Duodenal mucosa (tissue), 2 donors: ENCODE measurements at regions not wholly inside any gene's neighbourhood (a gene's known extent, or its start where the extent isn't known, plus 50 kb on each side); places are given as distances from the start of the nearest gene placed in this dataset.
"Not testable (repeated sequence)": the region's sequence is repeated elsewhere in the genome, so short reads cannot be mapped to it uniquely, and the experiment has no call there.

Source experiments
- H3K27ac ChIP-seq: one replicate; pipeline ENCODE4 v1.7.0; 2013; ENCODE audit warnings: low read depth, low read length
- H3K27me3 ChIP-seq, 2 donors: one replicate each; pipeline ENCODE4 v1.7.0; 2013; ENCODE audit warnings: low read length in 2 of 2, control low read depth in 1 of 2; ENCODE audit not compliant: insufficient read depth in 2 of 2, control insufficient read depth in 1 of 2
- H3K36me3 ChIP-seq, 2 donors: one replicate each; pipeline ENCODE4 v1.7.0; 2013; ENCODE audit warnings: low read length in 2 of 2, control low read depth in 1 of 2; ENCODE audit not compliant: insufficient read depth in 2 of 2, control insufficient read depth in 1 of 2
- H3K4me1 ChIP-seq, 2 donors: one replicate each; pipeline ENCODE4 v1.7.0; 2013; ENCODE audit warnings: low read length in 2 of 2, control low read depth in 1 of 2; ENCODE audit not compliant: insufficient read depth in 2 of 2, control insufficient read depth in 1 of 2
- H3K4me3 ChIP-seq, 2 donors: one replicate each; pipeline ENCODE4 v1.7.0; 2013; ENCODE audit warnings: low read length in 2 of 2, low read depth in 1 of 2
- H3K9ac ChIP-seq, 2 donors: one replicate each; pipeline ENCODE4 v1.7.0; 2013; ENCODE audit warnings: low read length in 2 of 2, low read depth in 1 of 2
- H3K9me3 ChIP-seq, 2 donors: one replicate each; pipeline ENCODE4 v1.7.0; 2013; ENCODE audit warnings: low read length in 2 of 2, control low read depth in 1 of 2; ENCODE audit not compliant: control insufficient read depth in 1 of 2

GRCh38 chr9:89859842-89860241 is 255.0 kb downstream of the GADD45G start:
- H3K9ac ChIP-seq, H3K36me3 ChIP-seq, H3K27me3 ChIP-seq, H3K4me3 ChIP-seq, H3K4me1 ChIP-seq, H3K9me3 ChIP-seq, H3K27ac ChIP-seq: not testable (repeated sequence)

DNA sequence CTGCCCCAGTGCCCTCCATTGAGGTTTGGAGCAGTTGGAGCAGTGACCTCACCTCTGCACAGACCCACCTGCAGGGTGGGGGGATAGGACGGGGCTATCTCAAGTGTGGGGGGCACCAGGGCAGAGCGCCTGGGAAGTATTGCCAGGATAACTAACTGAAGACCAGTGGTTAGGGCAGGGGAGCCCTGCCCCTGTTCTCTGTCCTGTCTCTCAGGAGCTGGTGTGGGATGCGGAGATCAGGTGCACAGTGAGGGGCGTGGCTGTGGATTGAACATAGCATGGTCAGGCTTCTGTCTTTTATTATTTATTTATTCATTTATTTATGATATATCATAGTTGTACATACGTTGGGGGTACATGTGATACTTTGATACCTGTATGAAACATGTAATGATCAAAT is 256.6 kb downstream of the GADD45G start:
- H3K9ac ChIP-seq, H3K4me1 ChIP-seq, H3K27me3 ChIP-seq, H3K36me3 ChIP-seq, H3K9me3 ChIP-seq, H3K4me3 ChIP-seq, H3K27ac ChIP-seq: not testable (repeated sequence)

GRCh38 chr9:89862316-89862715 is 257.5 kb downstream of the GADD45G start:
- H3K4me3 ChIP-seq, result no peak overlapping the region
- no peak overlapping the region for H3K9ac ChIP-seq
- H3K9me3 ChIP-seq, result no peaks in the 10 kb centered on the region
- no peak overlapping the region for H3K27ac ChIP-seq
- peaks cover 0 to 2% of the 10 kb centered on the region in 2 donors for H3K4me1 ChIP-seq
- H3K27me3 ChIP-seq, result no peaks in the 10 kb centered on the region
- H3K36me3 ChIP-seq, result no peaks in the 10 kb centered on the region

DNA sequence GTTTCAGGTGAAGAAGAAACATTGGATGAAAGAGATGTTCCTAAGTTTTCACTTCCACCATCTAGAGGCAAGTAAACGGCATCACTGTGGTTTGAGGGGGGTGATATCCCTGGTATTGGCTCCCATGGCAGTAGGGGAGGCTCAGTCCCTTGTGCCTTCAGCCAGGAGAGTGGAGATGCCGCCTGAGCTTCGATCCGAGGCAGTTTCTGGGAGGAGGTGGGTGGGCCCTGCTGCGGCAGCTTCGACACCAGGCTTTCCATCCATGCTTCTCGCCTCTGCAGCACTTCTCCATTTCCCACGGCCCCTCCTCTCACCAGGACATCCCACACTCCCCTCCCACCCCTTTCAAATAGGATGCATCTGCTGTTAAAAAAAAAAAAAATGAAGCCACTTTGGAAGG is 258.3 kb downstream of the GADD45G start:
- Histone ChIP-seq H3K4me1 (peaks cover 0 to 2% of the 10 kb centered on the region in 2 donors), H3K9ac (no peak overlapping the region), H3K27me3 (no peaks in the 10 kb centered on the region), H3K9me3 (no peaks in the 10 kb centered on the region), H3K27ac (no peak overlapping the region), H3K4me3 (no peak overlapping the region), H3K36me3 (no peaks in the 10 kb centered on the region)

DNA sequence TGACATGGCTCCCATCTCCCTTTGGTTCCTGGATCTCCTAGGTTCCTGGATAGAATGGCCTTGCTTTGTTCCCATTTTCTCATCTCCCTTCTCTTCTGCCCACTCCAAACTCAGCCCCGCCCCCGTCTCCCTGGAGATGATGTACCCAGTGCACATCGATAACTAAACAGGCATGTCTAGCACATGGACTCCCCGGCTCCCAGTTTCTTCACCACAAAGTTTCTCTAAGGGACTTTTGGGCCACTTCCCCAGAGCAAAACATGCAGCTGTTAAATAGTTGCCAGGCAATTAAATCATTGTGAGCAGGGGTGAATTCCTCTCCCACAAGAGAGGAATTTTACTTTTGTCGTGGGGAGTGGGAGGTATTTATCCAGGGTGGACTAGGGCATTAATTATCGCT is 259.0 kb downstream of the GADD45G start:
- Histone ChIP-seq H3K9me3 (no peaks in the 10 kb centered on the region), H3K9ac (no peak overlapping the region), H3K36me3 (no peaks in the 10 kb centered on the region), H3K4me3 (no peak overlapping the region), H3K4me1 (peaks cover 0 to 2% of the 10 kb centered on the region in 2 donors), H3K27me3 (no peaks in the 10 kb centered on the region), H3K27ac (no peak overlapping the region)

DNA sequence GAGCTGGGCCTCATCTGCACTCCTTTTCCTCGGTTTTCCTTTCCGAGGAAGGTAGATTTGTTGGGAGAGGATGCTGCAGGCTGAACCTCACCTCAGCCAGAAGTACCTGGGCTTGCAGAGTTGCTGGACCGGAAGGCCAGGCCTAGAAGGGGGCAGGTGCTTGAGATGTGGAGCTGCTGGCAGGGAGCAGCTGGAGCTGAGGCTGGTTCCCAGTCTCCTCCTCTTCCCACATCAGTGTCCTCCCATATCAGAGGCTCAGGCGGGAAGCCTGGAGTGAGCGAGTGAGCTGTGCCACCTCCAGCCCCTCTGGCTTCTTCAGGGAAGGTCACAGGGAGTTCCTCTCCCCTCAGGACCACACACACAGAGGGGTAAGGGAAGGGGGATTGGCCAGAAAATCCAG is 259.4 kb downstream of the GADD45G start:
- Histone ChIP-seq H3K4me3 (no peak overlapping the region), H3K36me3 (no peaks in the 10 kb centered on the region), H3K4me1 (peaks cover 0 to 2% of the 10 kb centered on the region in 2 donors), H3K27me3 (no peaks in the 10 kb centered on the region), H3K27ac (no peak overlapping the region), H3K9me3 (no peaks in the 10 kb centered on the region), H3K9ac (no peak overlapping the region)

DNA sequence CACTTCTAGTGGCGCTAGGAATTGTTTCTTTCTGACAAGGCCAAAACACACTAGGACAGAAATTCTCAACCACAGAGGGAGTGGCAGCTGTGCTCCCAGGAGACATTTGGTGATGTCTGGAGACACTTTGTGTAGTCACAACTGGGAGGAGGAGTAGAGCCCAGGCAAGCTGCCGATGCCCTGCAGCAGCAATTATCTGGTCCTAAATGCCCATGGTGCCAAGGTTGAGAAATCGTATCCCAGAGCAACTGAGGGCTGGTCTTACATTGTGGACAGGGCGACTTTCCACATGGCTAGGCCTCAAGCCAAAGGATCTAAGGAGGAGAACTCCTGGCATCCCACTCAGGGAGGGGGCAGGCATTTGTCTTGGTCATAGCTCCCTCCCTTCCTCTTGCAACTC is 259.9 kb downstream of the GADD45G start:
- Histone ChIP-seq H3K27me3 (no peaks in the 10 kb centered on the region), H3K9me3 (no peaks in the 10 kb centered on the region)

DNA sequence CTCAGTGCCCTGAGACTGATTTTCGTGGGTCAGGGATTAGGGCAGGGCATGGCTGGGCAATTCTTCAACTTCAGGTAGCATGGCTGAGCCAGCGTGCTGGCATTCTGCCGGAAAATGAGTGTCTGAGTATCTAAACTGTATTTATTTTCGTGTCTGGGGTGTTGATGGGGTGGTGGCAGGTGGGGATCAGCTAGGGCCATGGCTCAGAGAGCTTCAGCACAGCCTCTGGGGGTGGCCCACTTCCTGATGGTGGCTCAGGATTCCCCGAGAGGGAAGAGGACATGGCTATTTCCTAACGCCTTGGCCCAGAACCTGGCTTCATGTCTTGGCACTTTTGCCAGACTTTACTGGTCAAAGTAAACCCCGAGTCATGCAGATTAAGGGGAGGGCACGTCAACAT is 260.5 kb downstream of the GADD45G start:
- Histone ChIP-seq H3K27me3 (no peaks in the 10 kb centered on the region), H3K9ac (no peak overlapping the region), H3K4me1 (peaks cover 0 to 2% of the 10 kb centered on the region in 2 donors), H3K9me3 (no peaks in the 10 kb centered on the region), H3K4me3 (no peak overlapping the region), H3K27ac (no peak overlapping the region), H3K36me3 (no peaks in the 10 kb centered on the region)

More for the DNA sequence above, 259.9 kb downstream of the GADD45G start:
- Histone ChIP-seq H3K9ac (no peak overlapping the region), H3K27ac (no peak overlapping the region), H3K4me3 (no peak overlapping the region), H3K4me1 (peaks cover 0 to 2% of the 10 kb centered on the region in 2 donors), H3K36me3 (no peaks in the 10 kb centered on the region)

DNA sequence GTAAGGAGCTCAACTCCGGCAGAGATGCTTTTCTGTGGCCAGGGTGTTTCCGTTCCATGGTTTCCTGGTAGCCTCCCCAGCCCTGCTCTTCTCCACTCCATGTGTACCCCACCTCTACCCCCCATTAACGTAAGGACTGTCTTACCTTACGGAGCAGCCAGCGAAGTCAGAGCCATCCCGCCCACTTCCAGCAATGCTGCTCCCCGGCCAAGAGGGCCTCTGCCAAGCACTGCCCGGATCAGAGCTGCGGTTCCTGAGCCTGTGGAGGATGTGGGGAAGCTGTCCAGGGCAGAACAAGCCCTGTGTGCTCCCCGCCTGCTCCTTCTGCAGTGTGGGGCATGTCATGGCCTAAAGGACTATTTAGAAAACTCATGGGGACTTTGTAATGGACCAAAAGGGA is 261.2 kb downstream of the GADD45G start:
- Histone ChIP-seq H3K4me3 (no peak overlapping the region), H3K36me3 (no peaks in the 10 kb centered on the region), H3K9ac (no peak overlapping the region), H3K9me3 (no peaks in the 10 kb centered on the region), H3K4me1 (peaks cover 0 to 2% of the 10 kb centered on the region in 2 donors), H3K27ac (no peak overlapping the region), H3K27me3 (no peaks in the 10 kb centered on the region)

GRCh38 chr9:89866701-89867100 is 261.9 kb downstream of the GADD45G start:
- no peak overlapping the region for H3K27ac ChIP-seq
- no peaks in the 10 kb centered on the region for H3K27me3 ChIP-seq
- no peaks in the 10 kb centered on the region for H3K36me3 ChIP-seq
- H3K9me3 ChIP-seq, result no peaks in the 10 kb centered on the region
- H3K4me3 ChIP-seq, result no peak overlapping the region
- H3K9ac ChIP-seq, result no peak overlapping the region
- H3K4me1 ChIP-seq, result peaks cover 0 to 2% of the 10 kb centered on the region in 2 donors

GRCh38 chr9:89868100-89868499 is 263.3 kb downstream of the GADD45G start:
- Histone ChIP-seq H3K27me3 (no peaks in the 10 kb centered on the region), H3K9ac (no peak overlapping the region), H3K36me3 (no peaks in the 10 kb centered on the region), H3K27ac (no peak overlapping the region), H3K4me1 (no peaks in the 10 kb centered on the region), H3K9me3 (no peaks in the 10 kb centered on the region), H3K4me3 (no peak overlapping the region)
